Gastroesophageal sphincter (tissue), 4 donors: ENCODE measurements at regions not wholly inside any gene's neighbourhood (a gene's known extent, or its start where the extent isn't known, plus 50 kb on each side); places are given as distances from the start of the nearest gene placed in this dataset.
"Not testable (repeated sequence)": the region's sequence is repeated elsewhere in the genome, so short reads cannot be mapped to it uniquely, and the experiment has no call there.

ENCODE experiments used
- ATAC-seq: fragments of 150-250 bp; one replicate; pipeline ENCODE4 v1.9.1; 2016; ENCODE audit warnings: mild to moderate bottlenecking, moderate library complexity
- H3K27ac ChIP-seq, 4 donors: fragments of 200-600 bp; sonication (generic) in 3 of 4; 1 replicate in 3 of 4; 2 replicates in 1 of 4; pipeline ENCODE4 v1.5.1; 2016 to 2019
- H3K27me3 ChIP-seq: fragments of 200-600 bp; sonication (generic); one replicate; pipeline ENCODE4 v1.5.1; 2019
- H3K36me3 ChIP-seq, 2 donors: fragments of 200-600 bp; sonication (generic); one replicate each; pipeline ENCODE4 v1.5.1; 2019; ENCODE audit warnings: control low read depth in 1 of 2
- H3K4me1 ChIP-seq, 3 donors: fragments of 200-600 bp; sonication (generic); 1 replicate in 2 of 3; 2 replicates in 1 of 3; pipeline ENCODE4 v1.5.1; 2016 to 2019; ENCODE audit warnings: control low read depth in 2 of 3
- H3K4me3 ChIP-seq, 2 donors: fragments of 200-600 bp; sonication (generic); one replicate each; pipeline ENCODE4 v1.5.1; 2019; ENCODE audit warnings: mild to moderate bottlenecking in 1 of 2, moderate library complexity in 1 of 2
- H3K9me3 ChIP-seq, 3 donors: fragments of 200-600 bp; sonication (generic); one replicate each; pipeline ENCODE4 v1.5.1; 2017 to 2019; ENCODE audit warnings: control low read depth in 2 of 3
- CTCF ChIP-seq, 4 experiments: fragments of 200-600 bp in 2 of 4; fragments of 450-650 bp in 2 of 4; sonication (generic) in 1 of 4; IDR thresholded peaks; one replicate each; pipeline ENCODE4 v1.5.1; 2017 to 2019; ENCODE audit warnings: antibody characterized with exemption in 4 of 4, mild to moderate bottlenecking in 2 of 4, moderate library complexity in 2 of 4
- EP300 ChIP-seq: sonication (generic); formaldehyde crosslinking; IDR thresholded peaks from one replicate; pipeline ENCODE4 v1.6.1; 2017; ENCODE audit warnings: antibody characterized with exemption, mild to moderate bottlenecking
- POLR2A ChIP-seq, 2 donors: fragments of 450-650 bp; IDR thresholded peaks; one replicate each; pipeline ENCODE4 v1.6.1; 2017; ENCODE audit warnings: antibody characterized with exemption in 2 of 2, mild to moderate bottlenecking in 2 of 2, moderate library complexity in 1 of 2
- POLR2AphosphoS5 ChIP-seq: sonication (generic); formaldehyde crosslinking; IDR thresholded peaks from one replicate; pipeline ENCODE4 v1.6.1; 2017; ENCODE audit warnings: antibody characterized with exemption
- WGBS, 2 donors: methylation state at CpG; one replicate each; pipeline ENCODE4 v1.1.5; 2018; ENCODE audit warnings: low coverage in 1 of 2; 5-methylcytosine and 5-hydroxymethylcytosine counted together

- ATAC-seq = no peak
- 57 to 83% methylated on average over 1 to 2 of the region's 4 CpGs for WGBS, 2 donors
- TF ChIP-seq POLR2A (IDR thresholded peaks at IDR 0.05) = no peak
- no peak for TF ChIP-seq POLR2AphosphoS5
- TF ChIP-seq CTCF (IDR thresholded peaks at IDR 0.05) = no peak
- no peak for TF ChIP-seq EP300
- no peaks in the 10 kb centered on the region for H3K27me3 ChIP-seq
- no peaks in the 10 kb centered on the region for H3K9me3 ChIP-seq
- H3K36me3 ChIP-seq = peaks cover 0 to 14% of the 10 kb centered on the region in 2 donors
- no peak overlapping the region for H3K27ac ChIP-seq
- H3K4me3 ChIP-seq = no peak overlapping the region
- no peaks in the 10 kb centered on the region for H3K4me1 ChIP-seq
These were observed 155.6 kb upstream of the RFC3 start for GRCh38 chr13:33662392-33662791.

- Histone ChIP-seq H3K27me3 (no peaks in the 10 kb centered on the region), H3K4me1 (no peaks in the 10 kb centered on the region), H3K36me3 (peaks cover 0 to 14% of the 10 kb centered on the region in 2 donors), H3K4me3 (no peak overlapping the region), H3K27ac (no peak overlapping the region), H3K9me3 (no peaks in the 10 kb centered on the region)
- TF ChIP-seq POLR2AphosphoS5 (no peak), POLR2A (IDR thresholded peaks at IDR 0.05) (no peak), EP300 (no peak), CTCF (IDR thresholded peaks at IDR 0.05) (no peak)
- no peak for ATAC-seq
- WGBS, 2 donors = 68 to 91% methylated on average over 2 of the region's 4 CpGs
These were observed 152.2 kb upstream of the RFC3 start for GRCh38 chr13:33665626-33666175.

- H3K27ac ChIP-seq = no peak overlapping the region
- no peaks in the 10 kb centered on the region for H3K36me3 ChIP-seq
- peaks cover 0 to 18% (median 7%) of the 10 kb centered on the region in 3 donors for H3K4me1 ChIP-seq
- no peak overlapping the region for H3K4me3 ChIP-seq
- TF ChIP-seq POLR2AphosphoS5 = no peak
- TF ChIP-seq EP300 = no peak
- TF ChIP-seq CTCF (IDR thresholded peaks at IDR 0.05) = no peak
- TF ChIP-seq POLR2A (IDR thresholded peaks at IDR 0.05) = no peak
- H3K9me3 ChIP-seq = no peaks in the 10 kb centered on the region
- no peaks in the 10 kb centered on the region for H3K27me3 ChIP-seq
- no peak for ATAC-seq
These were observed 146.4 kb upstream of the RFC3 start for GRCh38 chr13:33671560-33671959.

GRCh38 chr13:33672022-33672421, 145.9 kb upstream of the RFC3 start:
- not testable (repeated sequence) for H3K4me3 ChIP-seq, H3K27ac ChIP-seq, H3K9me3 ChIP-seq, H3K27me3 ChIP-seq, ATAC-seq, H3K36me3 ChIP-seq
- H3K4me1 ChIP-seq = peaks cover 0 to 22% (median 7%) of the 10 kb centered on the region in 3 donors

- ATAC-seq = peak; percentile 78
These were observed 141.6 kb upstream of the RFC3 start for GRCh38 chr13:33676045-33676989.

More at GRCh38 chr13:33676045-33676989, 141.6 kb upstream of the RFC3 start:
- peak; percentile 68 for TF ChIP-seq POLR2AphosphoS5
- TF ChIP-seq CTCF (IDR thresholded peaks at IDR 0.05) = no peak
- 1 to 4% methylated on average over 12 to 13 of the region's 13 CpGs for WGBS, 2 donors
- Histone ChIP-seq H3K9me3 (no peaks in the 10 kb centered on the region), H3K27ac (peak overlapping the region; percentile 21 to 65 (median 56)), H3K4me1 (peaks cover 0 to 28% (median 7%) of the 10 kb centered on the region in 3 donors), H3K36me3 (no peaks in the 10 kb centered on the region), H3K27me3 (no peaks in the 10 kb centered on the region), H3K4me3 (peak overlapping the region; percentile 54 to 85)
